Endothelial cell of umbilical vein (primary cell): ENCODE measurements at regions not wholly inside any gene's neighbourhood (a gene's known extent, or its start where the extent isn't known, plus 50 kb on each side); places are given as distances from the start of the nearest gene placed in this dataset. TPM values are rescaled to one million over a fixed set of nuclear protein-coding genes. Genes with fewer than 3 reads are reported as not detected.

Source experiments
- BruUV-seq: library from RNA; stranded (reverse); fragments of 400-500 nt; replicated peaks from 2 replicates; lab custom pipeline; 2021; lab: Mats Ljungman, UMichigan
- CTCF ChIA-PET: fragments of 300-600, 350-600 bp; sonication (Branson Sonifier 250); formaldehyde crosslinking; loops from one replicate; lab custom pipeline; 2021; ENCODE audit warnings: antibody characterized with exemption, inconsistent platforms; lab: Charles Lee
- POLR2A ChIA-PET: fragments of 300-600, 350-600 bp; sonication (Branson Sonifier 250); formaldehyde crosslinking; loops from one replicate; lab custom pipeline; 2021; ENCODE audit warnings: antibody characterized with exemption, inconsistent platforms; lab: Charles Lee
- DNase-seq: peaks from one replicate; pipeline ENCODE4 v3.0.0-alpha.2; 2011; ENCODE audit warnings: low read depth, low spot score
- FAIRE-seq: peaks from 2 replicates; lab custom pipeline; 2011; peaks lifted over from hg19 to GRCh38; lab: Jason Lieb, UNC
- H2AFZ ChIP-seq: 2 replicates; pipeline ENCODE4 v1.6.0; 2012; ENCODE audit warnings: low read depth, low read length, control low read depth, inconsistent platforms
- H3K27ac ChIP-seq: 2 replicates; pipeline ENCODE4 v1.5.1; 2011; ENCODE audit warnings: low read depth, mild to moderate bottlenecking, control low read depth, low read length, moderate library complexity; ENCODE audit not compliant: insufficient read depth
- H3K27me3 ChIP-seq, 2 experiments: 2 replicates each; pipeline versions ENCODE4 v1.6.0 to v1.6.1; 2011; ENCODE audit warnings: low read length in 2 of 2, mixed read lengths in 1 of 2; ENCODE audit not compliant: control insufficient read depth in 2 of 2, insufficient read depth in 2 of 2
- H3K36me3 ChIP-seq, 2 experiments: 2 replicates in 1 of 2; 3 replicates in 1 of 2; pipeline ENCODE4 v1.5.1; 2011; ENCODE audit warnings: low read length in 2 of 2, mild to moderate bottlenecking in 1 of 2, moderate library complexity in 1 of 2; ENCODE audit not compliant: control insufficient read depth in 2 of 2, insufficient read depth in 2 of 2; ENCODE audit errors: extremely low read depth in 1 of 2
- H3K4me1 ChIP-seq: 3 replicates; pipeline ENCODE4 v1.5.1; 2011; ENCODE audit warnings: mild to moderate bottlenecking, low read length; ENCODE audit not compliant: control insufficient read depth, insufficient read depth; ENCODE audit errors: extremely low read depth
- H3K4me2 ChIP-seq: 2 replicates; pipeline ENCODE4 v1.6.1; 2011; ENCODE audit warnings: low read length, control low read depth, mixed read lengths; ENCODE audit not compliant: insufficient read depth
- H3K4me3 ChIP-seq, 3 experiments: fragments of 200-600 bp in 1 of 3; sonication (generic), shearing (Covaris generic) in 1 of 3; replicated peaks in 1 of 3; 2 replicates each; pipeline ENCODE4 v1.5.1; 2011 to 2016; ENCODE audit warnings: control low read depth in 3 of 3, low read length in 3 of 3, mild to moderate bottlenecking in 2 of 3, inconsistent platforms in 1 of 3, low read depth in 1 of 3, moderate library complexity in 1 of 3; ENCODE audit not compliant: insufficient read depth in 1 of 3
- H3K79me2 ChIP-seq: 2 replicates; pipeline ENCODE4 v1.6.0; 2012; ENCODE audit warnings: low read length, inconsistent platforms; ENCODE audit not compliant: control insufficient read depth, insufficient read depth
- H3K9ac ChIP-seq: replicated peaks from 2 replicates; pipeline ENCODE3; 2011; ENCODE audit warnings: low read length, control low read depth; ENCODE audit not compliant: insufficient read depth; ENCODE audit errors: extremely low read depth
- H3K9me1 ChIP-seq: replicated peaks from 3 replicates; pipeline ENCODE4 v1.6.0; 2011; ENCODE audit warnings: mild to moderate bottlenecking, low read length; ENCODE audit not compliant: control insufficient read depth, insufficient read depth; ENCODE audit errors: extremely low read depth
- H3K9me3 ChIP-seq: replicated peaks from 2 replicates; pipeline ENCODE4 v1.5.1; 2012; ENCODE audit warnings: low read length, inconsistent platforms; ENCODE audit not compliant: control insufficient read depth, insufficient read depth
- H4K20me1 ChIP-seq: replicated peaks from 2 replicates; pipeline ENCODE3; 2011; ENCODE audit warnings: mild to moderate bottlenecking, low read length; ENCODE audit not compliant: control insufficient read depth, insufficient read depth; ENCODE audit errors: extremely low read depth
- EZH2 ChIP-seq: IDR thresholded peaks from 2 replicates; pipeline ENCODE4 v1.6.1; 2012; ENCODE audit warnings: borderline replicate concordance, low read depth, mild to moderate bottlenecking, moderate library complexity, low read length, inconsistent platforms; ENCODE audit not compliant: severe bottlenecking
- FOS ChIP-seq: IDR thresholded peaks from 2 replicates; pipeline ENCODE4 v1.6.1; 2011; ENCODE audit warnings: mild to moderate bottlenecking, low read length, moderate library complexity, borderline replicate concordance; ENCODE audit not compliant: insufficient read depth
- GATA2 ChIP-seq: IDR thresholded peaks from 2 replicates; pipeline ENCODE4 v1.7.0; 2011; ENCODE audit warnings: low read depth, mild to moderate bottlenecking, moderate library complexity, mixed read lengths, low read length; ENCODE audit not compliant: insufficient read length, insufficient read depth
- JUN ChIP-seq: IDR thresholded peaks from 2 replicates; pipeline ENCODE4 v1.6.1; 2011; ENCODE audit warnings: borderline replicate concordance, low read depth; ENCODE audit not compliant: insufficient read length, insufficient read depth
- MYC ChIP-seq: IDR thresholded peaks from one replicate; pipeline ENCODE4 v1.6.1; 2011; ENCODE audit warnings: mild to moderate bottlenecking, low read depth, low read length
- POLR2A ChIP-seq: IDR thresholded peaks from 2 replicates; pipeline ENCODE4 v1.6.1; 2012; ENCODE audit warnings: low read depth, mild to moderate bottlenecking, control low read depth, low read length
- POLR2AphosphoS5 ChIP-seq: IDR thresholded peaks from 2 replicates; pipeline ENCODE4 v1.6.1; 2012; ENCODE audit warnings: low read depth, mild to moderate bottlenecking, control low read depth, low read length, moderate library complexity; ENCODE audit not compliant: insufficient read depth
- dilution Hi-C: fragments of 300-500 bp; cut with MboI; formaldehyde crosslinking; loops from one replicate; pipeline ENCODE4 v1.15.0; 2019; ENCODE audit warnings: low sequenced_read_pairs; ENCODE audit not compliant: extremely low pct_ligation_motif_present
- intact Hi-C: fragments of 100-400 bp; cut with micrococcal nuclease; formaldehyde crosslinking; loops from one replicate; pipeline ENCODE4 v1.10.0; 2022
- small RNA-seq: library from RNA; depleted of rRNA; stranded (forward); fragments of <200 nt; gene quantifications from one replicate; pipeline ENCODE3, GENCODE V24; 2012; ENCODE audit warnings: low replicate concordance, low read depth; ENCODE audit not compliant: insufficient read depth, insufficient read length
- TF ChIP-seq, protein P1 (sequence below): IDR thresholded peaks from 2 replicates; pipeline ENCODE4 v1.6.1; 2011; ENCODE audit not compliant: insufficient read depth, insufficient read length
- TF ChIP-seq, protein P2 (sequence below), 2 donors: IDR thresholded peaks; 1 replicate in 1 of 2; 2 replicates in 1 of 2; pipeline ENCODE4 v1.5.1; 2011; ENCODE audit warnings: low read length in 2 of 2, mild to moderate bottlenecking in 2 of 2, moderate library complexity in 2 of 2, control low read depth in 1 of 2, inconsistent platforms in 1 of 2, low read depth in 1 of 2; ENCODE audit not compliant: insufficient read depth in 1 of 2; ENCODE audit errors: extremely low read depth in 1 of 2

DNA sequence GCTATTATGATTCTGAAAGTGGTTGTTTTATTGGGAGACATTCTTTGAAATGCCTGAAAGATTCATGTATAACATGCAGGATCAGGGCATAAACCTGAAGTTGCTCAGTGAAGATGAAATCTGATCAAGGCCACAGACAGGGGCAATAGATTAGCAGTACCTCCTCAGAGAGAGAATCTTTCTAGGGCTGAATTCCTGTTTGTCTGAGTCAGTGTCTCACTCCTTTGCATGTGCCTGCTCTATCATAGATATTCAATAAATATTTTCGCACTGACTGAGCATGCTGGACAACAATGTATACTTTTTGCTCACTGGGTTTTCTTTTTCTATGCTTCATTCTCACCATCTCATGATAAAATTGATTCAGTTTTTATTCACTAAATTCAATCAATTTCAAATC is 49.8 kb upstream of the PFN2 start:
- no peak overlapping the region for H3K9ac ChIP-seq
- no peaks in the 10 kb centered on the region for H3K79me2 ChIP-seq
- no peak overlapping the region for H3K27ac ChIP-seq
- FAIRE-seq, result no peak
- no peak overlapping the region for H2AFZ ChIP-seq
- H3K4me1 ChIP-seq, result no peaks in the 10 kb centered on the region
- H3K4me2 ChIP-seq, result no peak overlapping the region
- no TSS peak for BruUV-seq
- no peak for DNase-seq
- TF ChIP-seq EZH2, result no peak
- TF ChIP-seq FOS, result no peak
- TF ChIP-seq POLR2AphosphoS5, result no peak
- no peak for TF ChIP-seq GATA2
- no peak for TF ChIP-seq MYC
- TF ChIP-seq POLR2A, result no peak
- TF ChIP-seq, protein P1, sequence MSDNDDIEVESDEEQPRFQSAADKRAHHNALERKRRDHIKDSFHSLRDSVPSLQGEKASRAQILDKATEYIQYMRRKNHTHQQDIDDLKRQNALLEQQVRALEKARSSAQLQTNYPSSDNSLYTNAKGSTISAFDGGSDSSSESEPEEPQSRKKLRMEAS, result no peak
- TF ChIP-seq, protein P2, sequence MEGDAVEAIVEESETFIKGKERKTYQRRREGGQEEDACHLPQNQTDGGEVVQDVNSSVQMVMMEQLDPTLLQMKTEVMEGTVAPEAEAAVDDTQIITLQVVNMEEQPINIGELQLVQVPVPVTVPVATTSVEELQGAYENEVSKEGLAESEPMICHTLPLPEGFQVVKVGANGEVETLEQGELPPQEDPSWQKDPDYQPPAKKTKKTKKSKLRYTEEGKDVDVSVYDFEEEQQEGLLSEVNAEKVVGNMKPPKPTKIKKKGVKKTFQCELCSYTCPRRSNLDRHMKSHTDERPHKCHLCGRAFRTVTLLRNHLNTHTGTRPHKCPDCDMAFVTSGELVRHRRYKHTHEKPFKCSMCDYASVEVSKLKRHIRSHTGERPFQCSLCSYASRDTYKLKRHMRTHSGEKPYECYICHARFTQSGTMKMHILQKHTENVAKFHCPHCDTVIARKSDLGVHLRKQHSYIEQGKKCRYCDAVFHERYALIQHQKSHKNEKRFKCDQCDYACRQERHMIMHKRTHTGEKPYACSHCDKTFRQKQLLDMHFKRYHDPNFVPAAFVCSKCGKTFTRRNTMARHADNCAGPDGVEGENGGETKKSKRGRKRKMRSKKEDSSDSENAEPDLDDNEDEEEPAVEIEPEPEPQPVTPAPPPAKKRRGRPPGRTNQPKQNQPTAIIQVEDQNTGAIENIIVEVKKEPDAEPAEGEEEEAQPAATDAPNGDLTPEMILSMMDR (IDR thresholded peaks at IDR 0.05; ENCODE audit: extremely low read depth in 1 of 2, insufficient read depth in 1 of 2, low read depth in 1 of 2, low read length in 2 of 2), result no peak
- no peak for TF ChIP-seq JUN
- POLR2A ChIA-PET, result no interaction called here
- H3K4me3 ChIP-seq, result no peak overlapping the region
- H4K20me1 ChIP-seq, result no peaks in the 10 kb centered on the region
- no peaks in the 10 kb centered on the region for H3K36me3 ChIP-seq
- dilution Hi-C loops (no loop called here), intact Hi-C loops (no loop called here)
- no peaks in the 10 kb centered on the region for H3K9me3 ChIP-seq
- no peaks in the 10 kb centered on the region for H3K9me1 ChIP-seq
- peaks cover 0 to 9% of the 10 kb centered on the region in 2 experiments for H3K27me3 ChIP-seq
- CTCF ChIA-PET, result no interaction called here

Small RNA genes lying in the stretch of these regions (small RNA-seq; reads per million reads assigned to genes)
- gene RF00004 (not detected), gene RPL32P9 (not detected)
